GM21619 (cell line): ENCODE measurements at regions not wholly inside any gene's neighbourhood (a gene's known extent, or its start where the extent isn't known, plus 50 kb on each side); places are given as distances from the start of the nearest gene placed in this dataset.
"Not testable (repeated sequence)": the region's sequence is repeated elsewhere in the genome, so short reads cannot be mapped to it uniquely, and the experiment has no call there.

Experiments used
- ATAC-seq: cut with Tn5 transposase; IDR thresholded peaks from one replicate; pipeline ENCODE4 v1.9.1; 2021; ENCODE audit not compliant: unreplicated experiment

GRCh38 chr3:182124716-182125115 lies 413.0 kb downstream of the SOX2 start:
- ATAC-seq = no peak

- ATAC-seq = no peak
Observed at GRCh38 chr3:182129740-182130139, 418.0 kb downstream of the SOX2 start.

GRCh38 chr3:182133752-182134151 lies 422.0 kb downstream of the SOX2 start:
- no peak for ATAC-seq

GRCh38 chr3:182135056-182135455 lies 423.3 kb downstream of the SOX2 start:
- ATAC-seq = no peak

GRCh38 chr3:182136008-182136910 lies 424.5 kb downstream of the SOX2 start:
- ATAC-seq = no peak

GRCh38 chr3:182138393-182138792 lies 426.7 kb downstream of the SOX2 start:
- ATAC-seq = no peak

- no peak for ATAC-seq
Observed at GRCh38 chr3:182139627-182140357, 428.1 kb downstream of the SOX2 start.

GRCh38 chr3:182142928-182143327 lies 431.2 kb downstream of the SOX2 start:
- no peak for ATAC-seq

- no peak for ATAC-seq
Observed at GRCh38 chr3:182143903-182144302, 432.2 kb downstream of the SOX2 start.

GRCh38 chr3:182148360-182148759 lies 436.6 kb downstream of the SOX2 start:
- no peak for ATAC-seq

- no peak for ATAC-seq
Observed at GRCh38 chr3:182149594-182149993, 437.9 kb downstream of the SOX2 start.

GRCh38 chr3:182156326-182156725 lies 444.6 kb downstream of the SOX2 start:
- not testable (repeated sequence) for ATAC-seq

GRCh38 chr3:182165234-182165633 lies 453.5 kb downstream of the SOX2 start:
- ATAC-seq = no peak

- no peak for ATAC-seq
Observed at GRCh38 chr3:182172534-182172933, 460.8 kb downstream of the SOX2 start.

GRCh38 chr3:182178488-182179200 lies 466.9 kb downstream of the SOX2 start:
- no peak for ATAC-seq

- no peak for ATAC-seq
Observed at GRCh38 chr3:182179631-182180030, 467.9 kb downstream of the SOX2 start.

GRCh38 chr3:182180654-182181385 lies 469.1 kb downstream of the SOX2 start:
- no peak for ATAC-seq

- ATAC-seq = peak; percentile 59
Observed at GRCh38 chr3:182182531-182182968, 470.8 kb downstream of the SOX2 start.

GRCh38 chr3:182183716-182184430 lies 472.1 kb downstream of the SOX2 start:
- ATAC-seq = no peak

- no peak for ATAC-seq
Observed at GRCh38 chr3:182185313-182185712, 473.6 kb downstream of the SOX2 start.
